Neuronal stem cell (in vitro differentiated cells): ENCODE measurements at regions not wholly inside any gene's neighbourhood (a gene's known extent, or its start where the extent isn't known, plus 50 kb on each side); places are given as distances from the start of the nearest gene placed in this dataset.
A peak's percentile ranks its signal among the peaks of the same experiment; 100 is the strongest.

Experiments
- DNase-seq: peaks from one replicate; pipeline ENCODE4 v3.0.0-alpha.2; 2013; ENCODE audit warnings: low spot score
- H2AFZ ChIP-seq: one replicate; pipeline ENCODE4 v1.6.1; 2013; ENCODE audit warnings: mild to moderate bottlenecking, low read length, inconsistent platforms
- H2AK5ac ChIP-seq: 2 replicates; pipeline ENCODE4 v1.6.1; 2013; ENCODE audit warnings: low read depth, mild to moderate bottlenecking, inconsistent platforms, low read length, moderate library complexity, mixed read lengths
- H2BK120ac ChIP-seq: 2 replicates; pipeline ENCODE4 v1.6.1; 2013; ENCODE audit warnings: low read depth, mild to moderate bottlenecking, inconsistent platforms, low read length, moderate library complexity, mixed read lengths
- H2BK12ac ChIP-seq: one replicate; pipeline ENCODE4 v1.6.1; 2013; ENCODE audit warnings: low read length, inconsistent platforms
- H2BK15ac ChIP-seq: 2 replicates; pipeline ENCODE4 v1.6.1; 2013; ENCODE audit warnings: mild to moderate bottlenecking, low read length, inconsistent platforms, mixed read lengths
- H2BK5ac ChIP-seq: one replicate; pipeline ENCODE4 v1.6.1; 2013; ENCODE audit warnings: inconsistent platforms, mild to moderate bottlenecking, low read length, moderate library complexity
- H3K14ac ChIP-seq: one replicate; pipeline ENCODE4 v1.6.1; 2013; ENCODE audit warnings: low read length, inconsistent platforms
- H3K18ac ChIP-seq: 2 replicates; pipeline ENCODE4 v1.6.1; 2013; ENCODE audit warnings: low read length, inconsistent platforms
- H3K23ac ChIP-seq: 2 replicates; pipeline ENCODE4 v1.6.1; 2013; ENCODE audit warnings: low read depth, mild to moderate bottlenecking, mixed read lengths, low read length, inconsistent platforms; ENCODE audit not compliant: poor library complexity
- H3K27ac ChIP-seq: replicated peaks from 3 replicates; pipeline ENCODE4 v1.5.1; 2013; ENCODE audit warnings: low read length, inconsistent platforms
- H3K27me3 ChIP-seq, 3 experiments: 2 replicates each; pipeline ENCODE4 v1.6.1; 2013; ENCODE audit warnings: low read length in 3 of 3, mild to moderate bottlenecking in 2 of 3, inconsistent platforms in 1 of 3, low read depth in 1 of 3, mixed read lengths in 1 of 3, moderate library complexity in 1 of 3; ENCODE audit not compliant: control insufficient read depth in 3 of 3, insufficient read depth in 3 of 3
- H3K36me3 ChIP-seq, 2 donors: replicated peaks in 1 of 2; 2 replicates each; pipeline ENCODE4 v1.6.1; 2013; ENCODE audit warnings: low read length in 2 of 2; ENCODE audit not compliant: control insufficient read depth in 2 of 2, insufficient read depth in 2 of 2
- H3K4ac ChIP-seq: 2 replicates; pipeline ENCODE4 v1.6.1; 2013; ENCODE audit warnings: inconsistent platforms, mild to moderate bottlenecking, low read length, moderate library complexity
- H3K4me1 ChIP-seq, 2 donors: 1 replicate in 1 of 2; 2 replicates in 1 of 2; pipeline ENCODE4 v1.6.1; 2013; ENCODE audit warnings: low read length in 2 of 2, low read depth in 1 of 2; ENCODE audit not compliant: control insufficient read depth in 2 of 2, insufficient read depth in 1 of 2
- H3K4me2 ChIP-seq: one replicate; pipeline ENCODE4 v1.6.1; 2013; ENCODE audit warnings: mild to moderate bottlenecking, low read length, inconsistent platforms; ENCODE audit not compliant: insufficient read depth, poor library complexity, severe bottlenecking
- H3K4me3 ChIP-seq, 2 donors: 2 replicates each; pipeline ENCODE4 v1.5.1; 2013; ENCODE audit warnings: low read length in 2 of 2, mild to moderate bottlenecking in 2 of 2, inconsistent platforms in 1 of 2, moderate library complexity in 1 of 2
- H3K79me1 ChIP-seq: one replicate; pipeline ENCODE4 v1.6.1; 2013; ENCODE audit warnings: low read depth, mild to moderate bottlenecking, inconsistent platforms, low read length, moderate library complexity
- H3K9ac ChIP-seq: one replicate; pipeline ENCODE4 v1.6.1; 2013; ENCODE audit warnings: mild to moderate bottlenecking, low read depth, low read length, inconsistent platforms; ENCODE audit not compliant: poor library complexity
- H3K9me3 ChIP-seq, 2 donors: replicated peaks in 1 of 2; 2 replicates each; pipeline versions ENCODE3 to v1.6.1; 2013; ENCODE audit warnings: low read length in 2 of 2, mild to moderate bottlenecking in 2 of 2, inconsistent platforms in 1 of 2, low read depth in 1 of 2, mixed read lengths in 1 of 2, moderate library complexity in 1 of 2; ENCODE audit not compliant: control insufficient read depth in 2 of 2, insufficient read depth in 1 of 2
- H4K8ac ChIP-seq: one replicate; pipeline ENCODE4 v1.6.1; 2013; ENCODE audit warnings: low read depth, mild to moderate bottlenecking, inconsistent platforms, low read length, moderate library complexity
- H4K91ac ChIP-seq: one replicate; pipeline ENCODE4 v1.6.1; 2013; ENCODE audit warnings: low read length, low read depth, mild to moderate bottlenecking, inconsistent platforms; ENCODE audit not compliant: poor library complexity
- WGBS, 2 donors: extraction: QIAGEN DNeasy Blood & Tissue Kit; methylation state at CpG; one replicate each; pipeline ENCODE4 v1.1.7; 2013; ENCODE audit warnings: missing lambda C conversion rate in 2 of 2, mixed read lengths in 1 of 2; ENCODE audit not compliant: insufficient read length in 2 of 2, insufficient replicate concordance in 1 of 2; ENCODE audit errors: extremely low coverage in 2 of 2; 5-methylcytosine and 5-hydroxymethylcytosine counted together

- no peaks in the 10 kb centered on the region for H3K27me3 ChIP-seq
- H3K4me2 ChIP-seq, result no peak overlapping the region
- H3K14ac ChIP-seq, result no peak overlapping the region
- H4K91ac ChIP-seq, result no peak overlapping the region
- no peak overlapping the region for H2BK120ac ChIP-seq
- H4K8ac ChIP-seq, result no peak overlapping the region
- H3K9ac ChIP-seq, result no peak overlapping the region
- no peak for DNase-seq
- H2BK15ac ChIP-seq, result no peak overlapping the region
- no peak overlapping the region for H3K18ac ChIP-seq
- H2AFZ ChIP-seq, result peak overlapping the region; percentile 75
- H2BK12ac ChIP-seq, result no peak overlapping the region
- no peak overlapping the region for H3K4me3 ChIP-seq
- no peaks in the 10 kb centered on the region for H3K9me3 ChIP-seq
- H2AK5ac ChIP-seq, result no peak overlapping the region
- H3K4ac ChIP-seq, result no peak overlapping the region
- peaks cover 2 to 5% of the 10 kb centered on the region in 2 donors for H3K4me1 ChIP-seq
- no peak overlapping the region for H3K27ac ChIP-seq
- no peaks in the 10 kb centered on the region for H3K79me1 ChIP-seq
- no peak overlapping the region for H2BK5ac ChIP-seq
- H3K23ac ChIP-seq, result no peak overlapping the region
- no peaks in the 10 kb centered on the region for H3K36me3 ChIP-seq
These were observed 56.1 kb upstream of the ELMO1 start for GRCh38 chr7:37504801-37505200.

- no peak overlapping the region for H4K91ac ChIP-seq
- no peak overlapping the region for H4K8ac ChIP-seq
- H3K27ac ChIP-seq, result no peak overlapping the region
- no peaks in the 10 kb centered on the region for H3K36me3 ChIP-seq
- no peak overlapping the region for H2BK12ac ChIP-seq
- H3K79me1 ChIP-seq, result no peaks in the 10 kb centered on the region
- no peak overlapping the region for H3K4ac ChIP-seq
- no peak overlapping the region for H3K14ac ChIP-seq
- no CpG with 5 or more reads among the region's 6 CpGs for WGBS, 2 donors
- H2BK5ac ChIP-seq, result no peak overlapping the region
- no peak overlapping the region for H2BK120ac ChIP-seq
- H3K23ac ChIP-seq, result no peak overlapping the region
- no peak overlapping the region for H2AFZ ChIP-seq
- no peak for DNase-seq
- no peak overlapping the region for H2BK15ac ChIP-seq
- H3K4me3 ChIP-seq, result no peak overlapping the region
- peaks cover 2 to 5% of the 10 kb centered on the region in 2 donors for H3K4me1 ChIP-seq
- H3K18ac ChIP-seq, result no peak overlapping the region
- H3K27me3 ChIP-seq, result no peaks in the 10 kb centered on the region
- no peak overlapping the region for H3K4me2 ChIP-seq
- no peaks in the 10 kb centered on the region for H3K9me3 ChIP-seq
- no peak overlapping the region for H2AK5ac ChIP-seq
- no peak overlapping the region for H3K9ac ChIP-seq
These were observed 57.2 kb upstream of the ELMO1 start for GRCh38 chr7:37505750-37506353.

- no peaks in the 10 kb centered on the region for H3K36me3 ChIP-seq
- H4K8ac ChIP-seq, result no peak overlapping the region
- H3K4ac ChIP-seq, result no peak overlapping the region
- H3K18ac ChIP-seq, result no peak overlapping the region
- H2AK5ac ChIP-seq, result no peak overlapping the region
- no peak overlapping the region for H2BK120ac ChIP-seq
- no peak overlapping the region for H2BK15ac ChIP-seq
- no peak overlapping the region for H4K91ac ChIP-seq
- no peak overlapping the region for H2BK5ac ChIP-seq
- no peak for DNase-seq
- no peak overlapping the region for H3K14ac ChIP-seq
- H3K23ac ChIP-seq, result no peak overlapping the region
- H3K27ac ChIP-seq, result no peak overlapping the region
- no peaks in the 10 kb centered on the region for H3K79me1 ChIP-seq
- peaks cover 2 to 5% of the 10 kb centered on the region in 2 donors for H3K4me1 ChIP-seq
- no peaks in the 10 kb centered on the region for H3K27me3 ChIP-seq
- no peak overlapping the region for H3K4me2 ChIP-seq
- H2BK12ac ChIP-seq, result no peak overlapping the region
- no peaks in the 10 kb centered on the region for H3K9me3 ChIP-seq
- no peak overlapping the region for H3K9ac ChIP-seq
- H2AFZ ChIP-seq, result peak overlapping the region; percentile 48
- no peak overlapping the region for H3K4me3 ChIP-seq
- no CpG with 5 or more reads among the region's 3 CpGs for WGBS, 2 donors
These were observed 59.5 kb upstream of the ELMO1 start for GRCh38 chr7:37508118-37508517.

- Histone ChIP-seq H3K27me3 (no peaks in the 10 kb centered on the region), H3K4me3 (no peak overlapping the region), H3K9ac (no peak overlapping the region), H3K9me3 (no peaks in the 10 kb centered on the region), H2AFZ (no peak overlapping the region), H2BK120ac (no peak overlapping the region), H2BK15ac (no peak overlapping the region), H4K91ac (no peak overlapping the region), H2BK5ac (no peak overlapping the region), H3K4ac (no peak overlapping the region), H3K79me1 (no peaks in the 10 kb centered on the region), H4K8ac (no peak overlapping the region), H2AK5ac (no peak overlapping the region), H3K4me2 (no peak overlapping the region), H2BK12ac (no peak overlapping the region), H3K27ac (no peak overlapping the region), H3K23ac (no peak overlapping the region), H3K4me1 (peaks cover 2% of the 10 kb centered on the region in 2 donors), H3K36me3 (no peaks in the 10 kb centered on the region), H3K18ac (no peak overlapping the region), H3K14ac (no peak overlapping the region)
- DNase-seq, result no peak
- WGBS, 2 donors, result no CpG with 5 or more reads among the region's 3 CpGs
These were observed 61.5 kb upstream of the ELMO1 start for GRCh38 chr7:37510043-37510634.
